NT2/D1 (cell line): ENCODE measurements at regions not wholly inside any gene's neighbourhood (a gene's known extent, or its start where the extent isn't known, plus 50 kb on each side); places are given as distances from the start of the nearest gene placed in this dataset.

Experiments used
- SUZ12 ChIP-seq: IDR thresholded peaks from 2 replicates; pipeline ENCODE4 v1.6.1; 2011; ENCODE audit not compliant: insufficient read length, insufficient read depth; ENCODE audit errors: extremely low read depth
- YY1 ChIP-seq: IDR thresholded peaks from 2 replicates; pipeline ENCODE4 v1.6.1; 2011; ENCODE audit not compliant: insufficient read length, insufficient read depth
- ZNF274 ChIP-seq: IDR thresholded peaks from 2 replicates; pipeline ENCODE4 v1.6.1; 2011; ENCODE audit warnings: mild to moderate bottlenecking, low read depth, low read length

- TF ChIP-seq ZNF274, result no peak
- no peak for TF ChIP-seq YY1
- TF ChIP-seq SUZ12, result no peak
Measured at GRCh38 chr11:95542868-95543551, 246.6 kb downstream of the FAM76B start.
